WTC11 (cell line): ENCODE measurements at regions not wholly inside any gene's neighbourhood (a gene's known extent, or its start where the extent isn't known, plus 50 kb on each side); places are given as distances from the start of the nearest gene placed in this dataset.

Source experiments
- ATAC-seq: fragments of 200-7000 bp; cut with Tn5 transposase; 2 replicates; pipeline ENCODE4 v1.10.0; 2021; ENCODE audit warnings: mild to moderate bottlenecking, moderate library complexity
- CTCF ChIA-PET: fragments of 300-600 bp; sonication (Branson Sonifier 250); formaldehyde crosslinking; loops from one replicate; lab custom pipeline; 2021; ENCODE audit warnings: antibody characterized with exemption; lab: Charles Lee
- POLR2A ChIA-PET: fragments of 350-600 bp; sonication (Branson Sonifier 250); formaldehyde crosslinking; loops from one replicate; lab custom pipeline; 2021; ENCODE audit warnings: antibody characterized with exemption; lab: Charles Lee
- DNase-seq: peaks from one replicate; pipeline ENCODE4 v3.0.0; 2021; ENCODE audit warnings: low spot score
- H3K27ac Mint-ChIP-seq: 2 replicates; pipeline ENCODE4 v1.8.0; 2021; ENCODE audit warnings: mixed read lengths
- H3K27me3 Mint-ChIP-seq: 2 replicates; pipeline ENCODE4 v1.8.0; 2021; ENCODE audit warnings: low read depth, mild to moderate bottlenecking, moderate library complexity, mixed read lengths
- H3K36me3 Mint-ChIP-seq: 2 replicates; pipeline ENCODE4 v1.8.0; 2021; ENCODE audit warnings: mixed read lengths
- H3K4me1 Mint-ChIP-seq: 2 replicates; pipeline ENCODE4 v1.8.0; 2022; ENCODE audit warnings: mixed read lengths
- H3K4me3 Mint-ChIP-seq: 2 replicates; pipeline ENCODE4 v1.8.0; 2021; ENCODE audit warnings: mild to moderate bottlenecking, moderate library complexity, mixed read lengths
- H3K9me3 Mint-ChIP-seq: 2 replicates; pipeline ENCODE4 v1.8.0; 2021; ENCODE audit warnings: mixed read lengths
- CBFB ChIP-seq: sonication (generic); formaldehyde crosslinking; IDR thresholded peaks from 2 replicates; pipeline ENCODE4 v1.8.1; 2022; ENCODE audit warnings: mild to moderate bottlenecking, low read depth, missing genetic modification reagents
- IRF2 ChIP-seq: sonication (generic); formaldehyde crosslinking; IDR thresholded peaks from 2 replicates; pipeline ENCODE4 v1.8.0; 2022; ENCODE audit warnings: low read depth, missing genetic modification reagents, borderline replicate concordance
- JUN ChIP-seq: sonication (generic); formaldehyde crosslinking; IDR thresholded peaks from 2 replicates; pipeline ENCODE4 v1.8.0; 2023; ENCODE audit warnings: mild to moderate bottlenecking, missing genetic modification reagents
- MYBL2 ChIP-seq: sonication (generic); formaldehyde crosslinking; IDR thresholded peaks from 2 replicates; pipeline ENCODE4 v1.8.1; 2023; ENCODE audit warnings: mild to moderate bottlenecking, moderate library complexity, missing genetic modification reagents
- NFYB ChIP-seq: sonication (generic); formaldehyde crosslinking; conservative IDR thresholded peaks from 2 replicates; pipeline ENCODE4 v1.8.0; 2022; ENCODE audit warnings: low read depth, missing genetic modification reagents
- NR2C2 ChIP-seq: sonication (generic); formaldehyde crosslinking; IDR thresholded peaks from 2 replicates; pipeline ENCODE4 v1.8.0; 2022; ENCODE audit warnings: mild to moderate bottlenecking, missing genetic modification reagents
- NR3C1 ChIP-seq: sonication (generic); formaldehyde crosslinking; conservative IDR thresholded peaks from 2 replicates; pipeline ENCODE4 v1.8.1; 2023; ENCODE audit warnings: low read depth, mild to moderate bottlenecking, missing genetic modification reagents
- SMAD4 ChIP-seq: sonication (generic); formaldehyde crosslinking; IDR thresholded peaks from 2 replicates; pipeline ENCODE4 v1.8.0; 2022; ENCODE audit warnings: mild to moderate bottlenecking, missing genetic modification reagents
- TP53 ChIP-seq: sonication (generic); formaldehyde crosslinking; IDR thresholded peaks from 2 replicates; pipeline ENCODE4 v1.8.1; 2023; ENCODE audit warnings: mild to moderate bottlenecking, missing genetic modification reagents
- ZNF263 ChIP-seq: sonication (generic); formaldehyde crosslinking; IDR thresholded peaks from 2 replicates; pipeline ENCODE4 v1.8.1; 2022; ENCODE audit warnings: low read depth, mild to moderate bottlenecking, moderate library complexity, missing genetic modification reagents
- ZNF396 ChIP-seq: fragments of 250-450 bp; sonication (Bioruptor Pico); IDR thresholded peaks from 2 replicates; pipeline ENCODE4 v1.8.0; 2021; ENCODE audit warnings: mild to moderate bottlenecking, moderate library complexity, borderline replicate concordance
- ZNF423 ChIP-seq: fragments of 250-450 bp; sonication (Bioruptor Pico); IDR thresholded peaks from 2 replicates; pipeline ENCODE4 v2.1.2; 2022; ENCODE audit warnings: mild to moderate bottlenecking, moderate library complexity
- ZNF671 ChIP-seq: fragments of 250-450 bp; sonication (Bioruptor Pico); IDR thresholded peaks from 2 replicates; pipeline ENCODE4 v1.8.0; 2021; ENCODE audit warnings: mild to moderate bottlenecking
- TF ChIP-seq, protein P1 (sequence below): sonication (generic); formaldehyde crosslinking; IDR thresholded peaks from 2 replicates; pipeline ENCODE4 v1.8.1; 2023; ENCODE audit warnings: mild to moderate bottlenecking, missing genetic modification reagents
- TF ChIP-seq, protein P2 (sequence below): fragments of 250-450 bp; sonication (Bioruptor Pico); IDR thresholded peaks from 2 replicates; pipeline ENCODE4 v1.9.0; 2021; ENCODE audit warnings: moderate library complexity, mild to moderate bottlenecking, inconsistent platforms, borderline replicate concordance
- TF ChIP-seq, protein P3 (sequence below): sonication (generic); formaldehyde crosslinking; IDR thresholded peaks from 2 replicates; pipeline ENCODE4 v1.8.1; 2023; ENCODE audit warnings: mild to moderate bottlenecking, missing genetic modification reagents
- TF ChIP-seq, protein P4 (sequence below): sonication (generic); formaldehyde crosslinking; IDR thresholded peaks from 2 replicates; pipeline ENCODE4 v1.8.0; 2022; ENCODE audit warnings: mild to moderate bottlenecking, missing genetic modification reagents
- TF ChIP-seq, protein P5 (sequence below): fragments of 200-600 bp; IDR thresholded peaks from 2 replicates; pipeline ENCODE4 v1.8.0; 2022; ENCODE audit warnings: antibody characterized with exemption
- TF ChIP-seq, protein P6 (sequence below): sonication (generic); formaldehyde crosslinking; conservative IDR thresholded peaks from 2 replicates; pipeline ENCODE4 v1.8.1; 2023; ENCODE audit warnings: mild to moderate bottlenecking, low read depth, missing genetic modification reagents, moderate library complexity
- TF ChIP-seq, protein P7 (sequence below): sonication (generic); formaldehyde crosslinking; IDR thresholded peaks from 2 replicates; pipeline ENCODE4 v1.8.1; 2022; ENCODE audit warnings: low read depth, mild to moderate bottlenecking, moderate library complexity, missing genetic modification reagents, borderline replicate concordance

DNA sequence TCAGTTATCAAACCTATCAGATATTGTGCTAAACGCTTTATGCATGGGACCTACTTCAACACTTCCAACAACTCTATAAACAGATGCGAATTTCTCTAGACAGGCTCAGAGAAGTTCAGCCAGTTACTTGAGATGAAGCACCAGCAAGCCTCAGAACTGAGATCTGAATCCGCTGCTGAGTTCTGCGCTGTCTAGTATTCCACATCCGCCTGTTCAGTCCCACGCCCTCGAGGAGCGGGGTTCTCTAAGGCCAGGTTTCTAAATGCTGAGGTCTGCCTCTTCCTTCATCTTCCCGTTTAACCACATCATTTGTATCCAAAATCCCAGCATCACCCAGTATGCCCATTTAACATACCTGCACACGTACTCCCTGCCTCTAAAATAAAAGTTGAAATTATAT is 297.8 kb upstream of the ZNF32 start (continued):
- TF ChIP-seq, protein P1, sequence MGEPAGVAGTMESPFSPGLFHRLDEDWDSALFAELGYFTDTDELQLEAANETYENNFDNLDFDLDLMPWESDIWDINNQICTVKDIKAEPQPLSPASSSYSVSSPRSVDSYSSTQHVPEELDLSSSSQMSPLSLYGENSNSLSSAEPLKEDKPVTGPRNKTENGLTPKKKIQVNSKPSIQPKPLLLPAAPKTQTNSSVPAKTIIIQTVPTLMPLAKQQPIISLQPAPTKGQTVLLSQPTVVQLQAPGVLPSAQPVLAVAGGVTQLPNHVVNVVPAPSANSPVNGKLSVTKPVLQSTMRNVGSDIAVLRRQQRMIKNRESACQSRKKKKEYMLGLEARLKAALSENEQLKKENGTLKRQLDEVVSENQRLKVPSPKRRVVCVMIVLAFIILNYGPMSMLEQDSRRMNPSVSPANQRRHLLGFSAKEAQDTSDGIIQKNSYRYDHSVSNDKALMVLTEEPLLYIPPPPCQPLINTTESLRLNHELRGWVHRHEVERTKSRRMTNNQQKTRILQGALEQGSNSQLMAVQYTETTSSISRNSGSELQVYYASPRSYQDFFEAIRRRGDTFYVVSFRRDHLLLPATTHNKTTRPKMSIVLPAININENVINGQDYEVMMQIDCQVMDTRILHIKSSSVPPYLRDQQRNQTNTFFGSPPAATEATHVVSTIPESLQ (CRISPR knock-in tag) = no peak
- TF ChIP-seq ZNF423 (CRISPR knock-in tag) (no peak), ZNF263 (no peak)
- TF ChIP-seq, all 79 proteins: peak for 0

DNA sequence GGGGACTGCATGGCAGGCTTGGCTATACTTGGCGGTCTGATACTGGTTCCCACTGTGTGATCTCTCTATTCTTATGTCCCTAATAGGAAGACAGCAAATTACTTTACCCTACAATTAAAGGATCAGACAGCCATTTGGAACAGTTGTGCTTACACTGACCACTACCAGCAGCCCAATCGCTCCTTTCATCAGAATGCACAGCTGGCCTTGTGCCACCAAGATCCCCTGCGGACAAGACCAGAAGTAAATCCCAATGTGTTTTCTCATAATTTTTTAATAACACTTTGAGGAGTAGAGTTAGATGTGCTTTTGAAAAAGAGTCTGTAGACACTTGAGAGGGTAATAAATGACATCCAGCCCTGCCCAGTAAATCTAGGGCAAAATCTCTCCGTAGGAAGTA is 297.2 kb upstream of the ZNF32 start:
- Mint-ChIP-seq H3K27ac (no peak overlapping the region), H3K36me3 (0 out of 2 replicates have a peak, but pooled peaks cover 2% of the 10 kb centered on the region), H3K9me3 (peaks cover 17% of the 10 kb centered on the region), H3K4me3 (no peak overlapping the region)
- no peak for DNase-seq
- TF ChIP-seq, protein P2, sequence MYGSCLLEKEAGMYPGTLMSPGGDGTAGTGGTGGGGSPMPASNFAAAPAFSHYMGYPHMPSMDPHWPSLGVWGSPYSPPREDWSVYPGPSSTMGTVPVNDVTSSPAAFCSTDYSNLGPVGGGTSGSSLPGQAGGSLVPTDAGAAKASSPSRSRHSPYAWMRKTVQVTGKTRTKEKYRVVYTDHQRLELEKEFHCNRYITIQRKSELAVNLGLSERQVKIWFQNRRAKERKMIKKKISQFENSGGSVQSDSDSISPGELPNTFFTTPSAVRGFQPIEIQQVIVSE = no peak
- TF ChIP-seq IRF2 (CRISPR knock-in tag) = no peak
- no peak for TF ChIP-seq TP53 (CRISPR knock-in tag)
- TF ChIP-seq NR2C2 (CRISPR knock-in tag) = no peak
- TF ChIP-seq NR3C1 (CRISPR knock-in tag) = no peak
- TF ChIP-seq, protein P3, sequence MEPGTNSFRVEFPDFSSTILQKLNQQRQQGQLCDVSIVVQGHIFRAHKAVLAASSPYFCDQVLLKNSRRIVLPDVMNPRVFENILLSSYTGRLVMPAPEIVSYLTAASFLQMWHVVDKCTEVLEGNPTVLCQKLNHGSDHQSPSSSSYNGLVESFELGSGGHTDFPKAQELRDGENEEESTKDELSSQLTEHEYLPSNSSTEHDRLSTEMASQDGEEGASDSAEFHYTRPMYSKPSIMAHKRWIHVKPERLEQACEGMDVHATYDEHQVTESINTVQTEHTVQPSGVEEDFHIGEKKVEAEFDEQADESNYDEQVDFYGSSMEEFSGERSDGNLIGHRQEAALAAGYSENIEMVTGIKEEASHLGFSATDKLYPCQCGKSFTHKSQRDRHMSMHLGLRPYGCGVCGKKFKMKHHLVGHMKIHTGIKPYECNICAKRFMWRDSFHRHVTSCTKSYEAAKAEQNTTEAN (CRISPR knock-in tag) = no peak
- TF ChIP-seq, protein P4, sequence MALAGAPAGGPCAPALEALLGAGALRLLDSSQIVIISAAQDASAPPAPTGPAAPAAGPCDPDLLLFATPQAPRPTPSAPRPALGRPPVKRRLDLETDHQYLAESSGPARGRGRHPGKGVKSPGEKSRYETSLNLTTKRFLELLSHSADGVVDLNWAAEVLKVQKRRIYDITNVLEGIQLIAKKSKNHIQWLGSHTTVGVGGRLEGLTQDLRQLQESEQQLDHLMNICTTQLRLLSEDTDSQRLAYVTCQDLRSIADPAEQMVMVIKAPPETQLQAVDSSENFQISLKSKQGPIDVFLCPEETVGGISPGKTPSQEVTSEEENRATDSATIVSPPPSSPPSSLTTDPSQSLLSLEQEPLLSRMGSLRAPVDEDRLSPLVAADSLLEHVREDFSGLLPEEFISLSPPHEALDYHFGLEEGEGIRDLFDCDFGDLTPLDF (CRISPR knock-in tag) = no peak
- TF ChIP-seq MYBL2 (CRISPR knock-in tag) = no peak
- TF ChIP-seq JUN = no peak
- no peak for TF ChIP-seq ZNF396 (CRISPR knock-in tag)
- TF ChIP-seq, protein P5, sequence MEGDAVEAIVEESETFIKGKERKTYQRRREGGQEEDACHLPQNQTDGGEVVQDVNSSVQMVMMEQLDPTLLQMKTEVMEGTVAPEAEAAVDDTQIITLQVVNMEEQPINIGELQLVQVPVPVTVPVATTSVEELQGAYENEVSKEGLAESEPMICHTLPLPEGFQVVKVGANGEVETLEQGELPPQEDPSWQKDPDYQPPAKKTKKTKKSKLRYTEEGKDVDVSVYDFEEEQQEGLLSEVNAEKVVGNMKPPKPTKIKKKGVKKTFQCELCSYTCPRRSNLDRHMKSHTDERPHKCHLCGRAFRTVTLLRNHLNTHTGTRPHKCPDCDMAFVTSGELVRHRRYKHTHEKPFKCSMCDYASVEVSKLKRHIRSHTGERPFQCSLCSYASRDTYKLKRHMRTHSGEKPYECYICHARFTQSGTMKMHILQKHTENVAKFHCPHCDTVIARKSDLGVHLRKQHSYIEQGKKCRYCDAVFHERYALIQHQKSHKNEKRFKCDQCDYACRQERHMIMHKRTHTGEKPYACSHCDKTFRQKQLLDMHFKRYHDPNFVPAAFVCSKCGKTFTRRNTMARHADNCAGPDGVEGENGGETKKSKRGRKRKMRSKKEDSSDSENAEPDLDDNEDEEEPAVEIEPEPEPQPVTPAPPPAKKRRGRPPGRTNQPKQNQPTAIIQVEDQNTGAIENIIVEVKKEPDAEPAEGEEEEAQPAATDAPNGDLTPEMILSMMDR = no peak
- no peak for TF ChIP-seq ZNF423 (CRISPR knock-in tag)
- TF ChIP-seq ZNF671 (CRISPR knock-in tag) = no peak
- TF ChIP-seq CBFB = no peak
- TF ChIP-seq, all 79 proteins: peak for 0
- ChIA-PET POLR2A (no interaction called here), CTCF (no interaction called here)
- Mint-ChIP-seq H3K27me3 (no peaks in the 10 kb centered on the region), H3K4me1 (no peaks in the 10 kb centered on the region)
- ATAC-seq = no peak

DNA sequence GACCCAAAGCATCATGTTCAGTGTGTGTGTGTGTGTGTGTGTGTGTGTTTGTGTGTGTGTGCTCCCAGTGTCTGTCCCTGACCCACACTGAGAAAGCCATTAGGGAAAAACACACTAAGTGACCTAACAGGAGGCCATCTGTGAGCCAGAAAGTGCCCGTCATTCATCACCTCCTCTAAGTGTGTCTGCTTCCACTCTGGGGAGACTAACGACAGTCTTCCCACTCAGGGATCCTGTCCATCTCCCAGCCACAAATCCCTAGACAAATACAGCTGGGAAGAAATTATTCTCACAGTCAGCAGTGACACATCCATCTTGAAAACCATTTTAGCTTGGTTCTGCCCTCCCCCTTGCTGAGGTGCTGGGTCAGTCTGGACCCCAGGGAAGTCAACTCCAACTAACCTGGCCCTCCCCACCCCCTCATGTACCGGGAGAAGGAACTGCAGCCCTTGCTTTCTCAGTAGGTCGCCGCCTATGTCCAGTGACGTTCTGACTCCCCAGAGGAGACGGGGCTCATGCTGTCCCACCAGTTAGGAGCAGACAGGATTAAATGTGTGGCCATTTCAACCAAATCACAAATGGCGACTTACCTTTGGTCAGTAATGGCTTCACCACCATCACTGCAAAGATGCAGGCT is 296.5 kb upstream of the ZNF32 start:
- H3K27ac Mint-ChIP-seq = no peak overlapping the region
- peaks cover 10% of the 10 kb centered on the region for H3K9me3 Mint-ChIP-seq
- ATAC-seq (no peak), DNase-seq (no peak)
- POLR2A ChIA-PET = no interaction called here
- no peak overlapping the region for H3K4me3 Mint-ChIP-seq
- H3K27me3 Mint-ChIP-seq = no peaks in the 10 kb centered on the region
- CTCF ChIA-PET = no interaction called here
- no peaks in the 10 kb centered on the region; the same call in 1 of the 2 replicates for H3K4me1 Mint-ChIP-seq
- H3K36me3 Mint-ChIP-seq = 0 out of 2 replicates have a peak, but pooled peaks cover under 1% of the 10 kb centered on the region
- TF ChIP-seq, protein P6, sequence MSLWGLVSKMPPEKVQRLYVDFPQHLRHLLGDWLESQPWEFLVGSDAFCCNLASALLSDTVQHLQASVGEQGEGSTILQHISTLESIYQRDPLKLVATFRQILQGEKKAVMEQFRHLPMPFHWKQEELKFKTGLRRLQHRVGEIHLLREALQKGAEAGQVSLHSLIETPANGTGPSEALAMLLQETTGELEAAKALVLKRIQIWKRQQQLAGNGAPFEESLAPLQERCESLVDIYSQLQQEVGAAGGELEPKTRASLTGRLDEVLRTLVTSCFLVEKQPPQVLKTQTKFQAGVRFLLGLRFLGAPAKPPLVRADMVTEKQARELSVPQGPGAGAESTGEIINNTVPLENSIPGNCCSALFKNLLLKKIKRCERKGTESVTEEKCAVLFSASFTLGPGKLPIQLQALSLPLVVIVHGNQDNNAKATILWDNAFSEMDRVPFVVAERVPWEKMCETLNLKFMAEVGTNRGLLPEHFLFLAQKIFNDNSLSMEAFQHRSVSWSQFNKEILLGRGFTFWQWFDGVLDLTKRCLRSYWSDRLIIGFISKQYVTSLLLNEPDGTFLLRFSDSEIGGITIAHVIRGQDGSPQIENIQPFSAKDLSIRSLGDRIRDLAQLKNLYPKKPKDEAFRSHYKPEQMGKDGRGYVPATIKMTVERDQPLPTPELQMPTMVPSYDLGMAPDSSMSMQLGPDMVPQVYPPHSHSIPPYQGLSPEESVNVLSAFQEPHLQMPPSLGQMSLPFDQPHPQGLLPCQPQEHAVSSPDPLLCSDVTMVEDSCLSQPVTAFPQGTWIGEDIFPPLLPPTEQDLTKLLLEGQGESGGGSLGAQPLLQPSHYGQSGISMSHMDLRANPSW (CRISPR knock-in tag) = no peak
- TF ChIP-seq ZNF671 (CRISPR knock-in tag) = no peak
- TF ChIP-seq, protein P5 = no peak
- TF ChIP-seq NFYB = no peak
- TF ChIP-seq, protein P7, sequence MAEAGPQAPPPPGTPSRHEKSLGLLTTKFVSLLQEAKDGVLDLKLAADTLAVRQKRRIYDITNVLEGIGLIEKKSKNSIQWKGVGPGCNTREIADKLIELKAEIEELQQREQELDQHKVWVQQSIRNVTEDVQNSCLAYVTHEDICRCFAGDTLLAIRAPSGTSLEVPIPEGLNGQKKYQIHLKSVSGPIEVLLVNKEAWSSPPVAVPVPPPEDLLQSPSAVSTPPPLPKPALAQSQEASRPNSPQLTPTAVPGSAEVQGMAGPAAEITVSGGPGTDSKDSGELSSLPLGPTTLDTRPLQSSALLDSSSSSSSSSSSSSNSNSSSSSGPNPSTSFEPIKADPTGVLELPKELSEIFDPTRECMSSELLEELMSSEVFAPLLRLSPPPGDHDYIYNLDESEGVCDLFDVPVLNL (CRISPR knock-in tag) = no peak
- no peak for TF ChIP-seq NR3C1 (CRISPR knock-in tag)
- no peak for TF ChIP-seq SMAD4 (CRISPR knock-in tag)
